ENCODE measurements at regions not wholly inside any gene's neighbourhood (a gene's known extent, or its start where the extent isn't known, plus 50 kb on each side); places are given as distances from the start of the nearest gene placed in this dataset.

- FAIRE-seq: no peak
- Histone ChIP-seq H3K79me2 (ENCODE audit: control insufficient read depth, insufficient read depth, low read length) (no peaks in the 10 kb centered on the region), H3K27me3 (ENCODE audit: control insufficient read depth in 2 of 2, insufficient read depth in 2 of 2, low read length in 2 of 2) (no peaks in the 10 kb centered on the region), H3K4me3 (replicated peaks in 1 of 3; ENCODE audit: insufficient read depth in 1 of 3, low read depth in 1 of 3, low read length in 3 of 3) (no peak overlapping the region), H3K36me3 (ENCODE audit: control insufficient read depth in 2 of 2, extremely low read depth in 1 of 2, insufficient read depth in 2 of 2, low read length in 2 of 2) (peaks cover 0 to 18% of the 10 kb centered on the region in 2 experiments), H3K9ac (replicated peaks; ENCODE audit: extremely low read depth, insufficient read depth, low read length) (no peak overlapping the region), H3K9me1 (replicated peaks; ENCODE audit: control insufficient read depth, extremely low read depth, insufficient read depth, low read length) (no peaks in the 10 kb centered on the region), H3K4me1 (ENCODE audit: control insufficient read depth, extremely low read depth, insufficient read depth, low read length) (no peaks in the 10 kb centered on the region), H3K4me2 (ENCODE audit: insufficient read depth, low read length) (no peak overlapping the region), H4K20me1 (replicated peaks; ENCODE audit: control insufficient read depth, extremely low read depth, insufficient read depth, low read length) (no peaks in the 10 kb centered on the region), H2AFZ (ENCODE audit: low read depth, low read length) (no peak overlapping the region), H3K9me3 (replicated peaks; ENCODE audit: control insufficient read depth, insufficient read depth, low read length) (no peaks in the 10 kb centered on the region), H3K27ac (ENCODE audit: insufficient read depth, low read depth, low read length) (no peak overlapping the region)
- DNase-seq (ENCODE audit: low read depth, low spot score): no peak
- dilution Hi-C loops (cut with MboI; ENCODE audit: extremely low pct_ligation_motif_present, low sequenced_read_pairs) (no loop called here), intact Hi-C loops (cut with micrococcal nuclease) (no loop called here)
- TF ChIP-seq POLR2A (IDR thresholded peaks at IDR 0.05; ENCODE audit: low read depth, low read length): no peak
- TF ChIP-seq EZH2 (IDR thresholded peaks at IDR 0.05; ENCODE audit: borderline replicate concordance, low read depth, low read length, severe bottlenecking): no peak
- no peak for TF ChIP-seq MYC (IDR thresholded peaks at IDR 0.05; ENCODE audit: low read depth, low read length)
- no peak for TF ChIP-seq POLR2AphosphoS5 (IDR thresholded peaks at IDR 0.05; ENCODE audit: insufficient read depth, low read depth, low read length)
- no peak for TF ChIP-seq MAX (IDR thresholded peaks at IDR 0.05; ENCODE audit: insufficient read depth, insufficient read length)
- no peak for TF ChIP-seq GATA2 (IDR thresholded peaks at IDR 0.05; ENCODE audit: insufficient read depth, insufficient read length, low read depth, low read length)
- no peak for TF ChIP-seq JUN (IDR thresholded peaks at IDR 0.05; ENCODE audit: borderline replicate concordance, insufficient read depth, insufficient read length, low read depth)
- TF ChIP-seq CTCF (IDR thresholded peaks at IDR 0.05; ENCODE audit: extremely low read depth in 1 of 2, insufficient read depth in 1 of 2, low read depth in 1 of 2, low read length in 2 of 2): no peak
- no peak for TF ChIP-seq FOS (IDR thresholded peaks at IDR 0.05; ENCODE audit: borderline replicate concordance, insufficient read depth, low read length)
- ChIA-PET POLR2A (no interaction called here), CTCF (no interaction called here)
- no TSS peak for BruUV-seq (replicated peaks)
Measured at GRCh38 chr7:66542528-66543269, 86.0 kb upstream of the KCTD7 start.
